DND-41 (cell line): ENCODE measurements at regions not wholly inside any gene's neighbourhood (a gene's known extent, or its start where the extent isn't known, plus 50 kb on each side); places are given as distances from the start of the nearest gene placed in this dataset.
"Not testable (repeated sequence)": the region's sequence is repeated elsewhere in the genome, so short reads cannot be mapped to it uniquely, and the experiment has no call there.

Source experiments
- ATAC-seq: fragments of 200-7000 bp; cut with Tn5 transposase; 3 replicates; pipeline ENCODE4 v1.9.1; 2021; ENCODE audit warnings: low read depth; ENCODE audit not compliant: insufficient read depth
- DNase-seq: peaks from one replicate; pipeline ENCODE4 v3.0.0-alpha.2; 2020
- H2AFZ ChIP-seq: 2 replicates; pipeline ENCODE4 v1.6.0; 2012; ENCODE audit warnings: low read depth, low read length
- H3K27ac ChIP-seq: 2 replicates; pipeline ENCODE4 v1.5.1; 2012; ENCODE audit warnings: low read length, inconsistent platforms
- H3K27me3 ChIP-seq: fragments of 200-600 bp; sonication (generic); 2 replicates; pipeline ENCODE4 v1.6.0; 2012; ENCODE audit warnings: low read length, mild to moderate bottlenecking, inconsistent platforms; ENCODE audit not compliant: insufficient read depth, poor library complexity
- H3K36me3 ChIP-seq: 2 replicates; pipeline ENCODE4 v1.5.1; 2012; ENCODE audit warnings: low read length, inconsistent platforms; ENCODE audit not compliant: insufficient read depth
- H3K4me1 ChIP-seq: 2 replicates; pipeline ENCODE4 v1.5.1; 2012; ENCODE audit warnings: mild to moderate bottlenecking, low read length; ENCODE audit not compliant: insufficient read depth
- H3K4me2 ChIP-seq: 2 replicates; pipeline ENCODE4 v1.6.0; 2012; ENCODE audit warnings: mild to moderate bottlenecking, moderate library complexity, low read length, inconsistent platforms; ENCODE audit not compliant: insufficient read depth
- H3K4me3 ChIP-seq, 2 experiments: fragments of 200-600 bp in 1 of 2; shearing (Covaris generic) in 1 of 2; 2 replicates each; pipeline ENCODE4 v1.5.1; 2012 to 2016; ENCODE audit warnings: inconsistent platforms in 2 of 2, low read length in 2 of 2, mild to moderate bottlenecking in 2 of 2, low read depth in 1 of 2, moderate library complexity in 1 of 2
- H3K79me2 ChIP-seq: 2 replicates; pipeline ENCODE4 v1.6.0; 2012; ENCODE audit warnings: low read length, inconsistent platforms; ENCODE audit not compliant: insufficient read depth
- H3K9ac ChIP-seq: 2 replicates; pipeline ENCODE4 v1.6.0; 2012; ENCODE audit warnings: low read depth, mild to moderate bottlenecking, inconsistent platforms, low read length, moderate library complexity
- H3K9me3 ChIP-seq: 2 replicates; pipeline ENCODE4 v1.5.1; 2012; ENCODE audit warnings: low read length, moderate library complexity, mild to moderate bottlenecking, inconsistent platforms; ENCODE audit not compliant: insufficient read depth, severe bottlenecking
- H4K20me1 ChIP-seq: 2 replicates; pipeline ENCODE4 v1.6.0; 2012; ENCODE audit warnings: low read length; ENCODE audit not compliant: insufficient read depth
- CTCF ChIP-seq: IDR thresholded peaks from 2 replicates; pipeline ENCODE4 v1.5.1; 2012; ENCODE audit warnings: borderline replicate concordance, low read length, moderate library complexity, mild to moderate bottlenecking; ENCODE audit not compliant: poor library complexity, severe bottlenecking; ENCODE audit errors: extremely low read depth
- EZH2 ChIP-seq: IDR thresholded peaks from 3 replicates; pipeline ENCODE4 v1.6.1; 2012; ENCODE audit warnings: borderline replicate concordance, low read depth, mild to moderate bottlenecking, moderate library complexity, low read length, inconsistent platforms; ENCODE audit not compliant: severe bottlenecking

DNA sequence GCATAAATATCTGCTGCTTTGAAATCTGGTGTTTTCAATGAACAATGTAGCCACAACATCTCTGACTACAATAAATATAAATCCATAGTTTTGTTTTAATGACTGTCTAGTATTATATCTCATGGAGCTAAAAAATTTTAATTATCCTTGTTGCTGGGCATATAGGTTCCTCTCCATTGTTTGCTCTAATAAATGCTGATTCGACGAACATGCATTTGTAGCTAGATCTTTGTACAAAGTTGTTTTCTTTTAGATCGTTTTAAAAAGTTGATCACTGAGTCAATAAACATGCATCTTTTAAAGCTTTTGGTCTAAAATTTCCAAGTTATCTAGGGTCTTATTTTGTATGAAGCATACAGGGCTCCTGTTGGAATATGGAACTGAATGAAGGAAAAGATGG lies 130.5 kb upstream of the GPR101 start:
- H3K79me2 ChIP-seq: no peaks in the 10 kb centered on the region
- H3K4me2 ChIP-seq: no peak overlapping the region
- TF ChIP-seq EZH2: no peak
- no peak for TF ChIP-seq CTCF
- H3K27ac ChIP-seq: no peak overlapping the region
- no peaks in the 10 kb centered on the region for H3K4me1 ChIP-seq
- H2AFZ ChIP-seq: no peak overlapping the region
- ATAC-seq (no peak), DNase-seq (no peak)
- H4K20me1 ChIP-seq: no peaks in the 10 kb centered on the region
- no peaks in the 10 kb centered on the region for H3K36me3 ChIP-seq
- H3K9ac ChIP-seq: no peak overlapping the region
- no peak overlapping the region for H3K4me3 ChIP-seq
- H3K9me3 ChIP-seq: no peaks in the 10 kb centered on the region
- H3K27me3 ChIP-seq: no peaks in the 10 kb centered on the region

DNA sequence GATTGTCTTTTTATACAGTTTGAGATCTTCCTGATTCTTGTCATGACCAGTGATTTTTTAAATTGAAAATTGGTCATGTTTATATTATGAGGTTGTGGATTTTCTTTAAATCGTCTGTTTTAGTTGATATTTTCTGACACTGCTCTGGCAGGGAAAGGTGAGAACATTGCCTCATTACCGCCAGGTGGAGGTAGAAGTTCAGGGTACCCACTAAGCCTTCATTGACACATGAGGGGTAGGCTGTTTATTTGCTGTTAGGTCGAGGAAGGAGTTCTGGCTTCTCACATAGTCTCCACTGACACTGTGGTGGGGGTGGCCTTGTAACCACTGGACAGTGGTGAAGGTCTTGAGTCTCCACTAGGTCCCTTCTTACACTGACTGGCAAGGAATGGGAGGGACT lies 117.6 kb upstream of the GPR101 start:
- Histone ChIP-seq H3K36me3 (no peaks in the 10 kb centered on the region), H2AFZ (no peak overlapping the region), H3K9ac (no peak overlapping the region), H3K79me2 (no peaks in the 10 kb centered on the region), H3K4me3 (no peak overlapping the region), H3K9me3 (no peaks in the 10 kb centered on the region), H3K27me3 (no peaks in the 10 kb centered on the region), H4K20me1 (no peaks in the 10 kb centered on the region), H3K4me2 (no peak overlapping the region), H3K4me1 (no peaks in the 10 kb centered on the region), H3K27ac (no peak overlapping the region)
- DNase-seq (no peak), ATAC-seq (no peak)
- TF ChIP-seq CTCF (no peak), EZH2 (no peak)

DNA sequence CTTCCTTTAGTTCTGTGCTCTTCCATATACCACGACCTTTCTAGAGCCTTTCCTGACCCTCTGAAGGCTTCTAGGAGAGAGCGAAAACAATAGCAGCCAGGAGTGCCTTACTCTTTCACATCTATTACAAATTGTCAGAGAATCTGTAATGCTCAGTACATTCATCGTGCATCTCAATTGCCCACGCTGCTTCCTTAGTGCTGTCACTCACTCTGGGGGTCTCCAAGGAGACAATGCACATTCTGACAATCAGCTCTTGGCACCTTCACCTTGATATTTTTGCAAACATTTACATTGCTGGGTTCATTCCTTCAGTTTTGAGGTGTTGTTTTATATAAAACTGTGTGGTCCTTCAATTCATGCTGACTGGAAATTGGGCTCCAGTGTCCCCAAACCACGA lies 110.1 kb upstream of the GPR101 start:
- DNase-seq (no peak), ATAC-seq (no peak)
- H3K27me3 ChIP-seq: no peaks in the 10 kb centered on the region
- H3K36me3 ChIP-seq: no peaks in the 10 kb centered on the region
- H2AFZ ChIP-seq: no peak overlapping the region
- TF ChIP-seq EZH2: no peak
- no peak for TF ChIP-seq CTCF
- H3K79me2 ChIP-seq: no peaks in the 10 kb centered on the region
- H3K9ac ChIP-seq: no peak overlapping the region
- no peak overlapping the region for H3K4me3 ChIP-seq
- no peaks in the 10 kb centered on the region for H4K20me1 ChIP-seq
- H3K9me3 ChIP-seq: no peaks in the 10 kb centered on the region
- H3K4me1 ChIP-seq: no peaks in the 10 kb centered on the region
- H3K27ac ChIP-seq: no peak overlapping the region
- H3K4me2 ChIP-seq: no peak overlapping the region

- not testable (repeated sequence) for H3K79me2 ChIP-seq, H3K36me3 ChIP-seq, H2AFZ ChIP-seq, DNase-seq, ATAC-seq, H3K4me2 ChIP-seq, H3K9me3 ChIP-seq, H3K27ac ChIP-seq, H3K4me1 ChIP-seq, H4K20me1 ChIP-seq, H3K4me3 ChIP-seq, H3K9ac ChIP-seq, H3K27me3 ChIP-seq
Measured at GRCh38 chrX:137122651-137123050, 88.9 kb upstream of the GPR101 start.
